Mesendoderm (in vitro differentiated cells): ENCODE measurements at regions not wholly inside any gene's neighbourhood (a gene's known extent, or its start where the extent isn't known, plus 50 kb on each side); places are given as distances from the start of the nearest gene placed in this dataset.

Experiments used
- DNase-seq: peaks from one replicate; pipeline ENCODE4 v3.0.0; 2013
- H2AK5ac ChIP-seq: 2 replicates; pipeline ENCODE4 v1.6.1; 2013; ENCODE audit warnings: low read length, inconsistent platforms
- H2BK120ac ChIP-seq: 2 replicates; pipeline ENCODE4 v1.6.1; 2013; ENCODE audit warnings: low read depth, mild to moderate bottlenecking, low read length, moderate library complexity, mixed read lengths
- H2BK15ac ChIP-seq: replicated peaks from 2 replicates; pipeline ENCODE4 v1.6.1; 2013; ENCODE audit warnings: low read depth, mild to moderate bottlenecking, moderate library complexity
- H2BK5ac ChIP-seq: 2 replicates; pipeline ENCODE4 v1.6.1; 2013; ENCODE audit warnings: low read length, inconsistent platforms
- H3K18ac ChIP-seq: 2 replicates; pipeline ENCODE4 v1.6.1; 2013; ENCODE audit warnings: mild to moderate bottlenecking, low read length, mixed read lengths
- H3K23ac ChIP-seq: one replicate; pipeline ENCODE4 v1.6.1; 2013; ENCODE audit warnings: low read length
- H3K27ac ChIP-seq: 2 replicates; pipeline ENCODE4 v1.5.1; 2013; ENCODE audit warnings: low read depth, mild to moderate bottlenecking, inconsistent platforms, low read length, moderate library complexity
- H3K27me3 ChIP-seq: 2 replicates; pipeline ENCODE4 v1.6.1; 2013; ENCODE audit warnings: low read length, control low read depth, mild to moderate bottlenecking, inconsistent platforms; ENCODE audit not compliant: insufficient read depth, poor library complexity
- H3K36me3 ChIP-seq: 2 replicates; pipeline ENCODE4 v1.6.1; 2013; ENCODE audit warnings: low read length, inconsistent platforms; ENCODE audit not compliant: control insufficient read depth, insufficient read depth
- H3K4ac ChIP-seq: one replicate; pipeline ENCODE4 v1.6.1; 2013; ENCODE audit warnings: low read depth, mild to moderate bottlenecking, low read length, moderate library complexity
- H3K4me1 ChIP-seq: 2 replicates; pipeline ENCODE4 v1.6.1; 2013; ENCODE audit warnings: low read depth, low read length, inconsistent platforms; ENCODE audit not compliant: control insufficient read depth
- H3K4me2 ChIP-seq: 2 replicates; pipeline ENCODE4 v1.6.1; 2013; ENCODE audit warnings: low read length
- H3K4me3 ChIP-seq: 2 replicates; pipeline ENCODE4 v1.5.1; 2013; ENCODE audit warnings: mild to moderate bottlenecking, low read length
- H3K56ac ChIP-seq: one replicate; pipeline ENCODE4 v1.6.1; 2013; ENCODE audit warnings: low read length
- H3K79me1 ChIP-seq: 2 replicates; pipeline ENCODE4 v1.6.1; 2013; ENCODE audit warnings: low read length, inconsistent platforms
- H3K79me2 ChIP-seq: 2 replicates; pipeline ENCODE4 v1.6.1; 2013; ENCODE audit warnings: mild to moderate bottlenecking, low read length; ENCODE audit not compliant: control insufficient read depth, insufficient read depth
- H3K9ac ChIP-seq: 2 replicates; pipeline ENCODE4 v1.6.1; 2013; ENCODE audit warnings: low read length, inconsistent platforms
- H4K5ac ChIP-seq: one replicate; pipeline ENCODE4 v1.6.1; 2013; ENCODE audit warnings: low read length
- H4K8ac ChIP-seq: one replicate; pipeline ENCODE4 v1.6.1; 2013; ENCODE audit warnings: low read depth, mild to moderate bottlenecking, control low read depth, low read length, moderate library complexity
- WGBS: extraction: QIAGEN DNeasy Blood & Tissue Kit; methylation state at CpG from one replicate; pipeline ENCODE4 v1.1.7; 2013; ENCODE audit warnings: low lambda C conversion rate, missing lambda C conversion rate; ENCODE audit not compliant: insufficient coverage; ENCODE audit errors: extremely low coverage; 5-methylcytosine and 5-hydroxymethylcytosine counted together

DNA sequence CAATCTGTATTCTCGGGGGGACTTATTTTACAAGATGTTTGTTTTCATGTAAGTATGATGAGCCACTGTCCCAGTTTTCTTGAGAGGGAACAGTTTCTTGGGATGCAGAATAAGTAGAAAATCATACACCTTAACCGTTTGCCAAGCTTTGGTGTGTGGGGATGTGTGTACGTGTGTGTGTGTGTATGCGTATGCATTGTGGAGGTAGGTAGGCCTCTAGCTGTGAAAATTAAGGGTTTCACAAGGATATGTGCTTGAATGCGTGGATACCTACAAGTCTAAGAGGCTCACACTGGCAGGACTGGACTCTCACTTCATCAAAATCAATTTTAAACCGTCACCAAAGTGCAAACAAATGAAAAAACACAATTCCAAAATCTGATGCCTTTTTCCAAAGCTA, 204.2 kb upstream of the RBMS1 start:
- no peak overlapping the region for H3K23ac ChIP-seq

DNA sequence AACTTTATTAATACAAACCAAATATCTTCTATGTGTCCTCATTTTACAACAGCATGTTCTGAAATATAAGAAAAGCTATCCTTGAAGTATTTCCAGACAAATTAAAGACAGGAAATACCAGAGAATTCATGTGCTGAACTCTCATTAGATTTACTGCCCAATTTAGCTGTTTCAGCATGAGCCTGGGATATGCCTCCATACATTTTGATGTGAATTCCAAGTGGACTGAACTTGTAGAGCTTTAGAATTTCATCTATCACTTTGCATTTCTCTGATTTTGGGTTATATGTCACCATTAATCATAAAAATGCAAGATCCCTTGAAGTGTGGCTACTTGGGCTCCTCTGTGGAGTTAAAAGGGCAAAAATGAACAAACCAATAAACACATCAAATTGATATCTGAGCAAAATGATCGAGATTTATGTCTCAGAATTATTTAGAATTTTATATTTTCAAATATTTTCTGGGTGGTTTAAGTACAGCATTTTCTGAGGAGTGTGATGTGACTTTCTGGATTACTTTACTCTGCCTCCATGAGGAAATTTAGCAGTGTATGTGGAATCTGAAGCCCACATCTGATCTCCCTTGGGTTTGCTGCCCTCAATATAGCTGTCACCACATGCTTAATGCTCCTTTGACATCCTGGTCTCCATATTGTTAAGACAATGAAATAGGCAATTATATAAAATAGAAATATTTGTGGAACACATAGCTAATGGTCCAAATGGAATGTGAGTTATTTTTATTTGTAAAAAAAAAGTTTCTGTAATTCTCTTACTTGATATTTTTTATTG, 206.6 kb upstream of the RBMS1 start:
- H2AK5ac ChIP-seq, result no peak overlapping the region
- H3K4ac ChIP-seq, result no peak overlapping the region
- WGBS, result no CpG with 5 or more reads among the region's 1 CpG

More for the DNA sequence above, 204.2 kb upstream of the RBMS1 start:
- no peak overlapping the region for H3K4me2 ChIP-seq
- H4K5ac ChIP-seq, result no peak overlapping the region
- no peak overlapping the region for H2BK15ac ChIP-seq
- no peaks in the 10 kb centered on the region for H3K79me2 ChIP-seq
- no peak overlapping the region for H3K9ac ChIP-seq
- H2BK5ac ChIP-seq, result no peak overlapping the region
- H3K27ac ChIP-seq, result no peak overlapping the region
- DNase-seq, result no peak
- no peak overlapping the region for H3K56ac ChIP-seq
- WGBS, result no CpG with 5 or more reads among the region's 6 CpGs
- no peak overlapping the region for H3K18ac ChIP-seq
- H2BK120ac ChIP-seq, result no peak overlapping the region
- H3K4me1 ChIP-seq, result no peaks in the 10 kb centered on the region
- H3K27me3 ChIP-seq, result no peaks in the 10 kb centered on the region
- H4K8ac ChIP-seq, result no peak overlapping the region
- no peaks in the 10 kb centered on the region for H3K79me1 ChIP-seq
- no peak overlapping the region for H3K4me3 ChIP-seq
- no peak overlapping the region for H3K4ac ChIP-seq
- no peaks in the 10 kb centered on the region for H3K36me3 ChIP-seq
- H2AK5ac ChIP-seq, result no peak overlapping the region

DNA sequence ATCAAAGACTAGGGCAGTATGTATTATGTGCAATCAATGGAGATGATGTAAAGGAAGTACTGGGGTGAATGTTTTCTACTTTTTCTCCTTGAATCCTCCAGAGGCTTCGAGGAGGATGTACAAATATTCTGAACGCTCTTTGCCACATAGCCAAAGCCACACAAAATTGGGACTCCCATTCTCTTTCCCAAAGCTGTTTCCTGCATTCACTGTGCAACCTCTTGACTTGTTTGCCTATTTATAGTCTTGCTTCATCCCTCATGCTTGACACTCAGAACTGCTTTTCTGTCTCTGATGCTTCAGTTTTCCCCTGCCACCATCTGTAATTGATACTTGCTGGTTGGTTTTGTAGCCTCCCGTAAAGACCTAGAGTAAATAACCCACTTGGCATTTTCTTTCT, 208.2 kb upstream of the RBMS1 start:
- no CpG with 5 or more reads among the region's 3 CpGs for WGBS
- no peak for DNase-seq

More for the DNA sequence above, 206.6 kb upstream of the RBMS1 start:
- Histone ChIP-seq H3K79me1 (no peaks in the 10 kb centered on the region), H3K23ac (no peak overlapping the region), H3K36me3 (no peaks in the 10 kb centered on the region), H3K4me1 (no peaks in the 10 kb centered on the region), H3K56ac (no peak overlapping the region), H3K27ac (no peak overlapping the region), H3K27me3 (no peaks in the 10 kb centered on the region), H3K18ac (no peak overlapping the region), H3K4me3 (no peak overlapping the region), H3K4me2 (no peak overlapping the region), H2BK120ac (no peak overlapping the region), H2BK5ac (no peak overlapping the region), H4K8ac (no peak overlapping the region), H2BK15ac (no peak overlapping the region), H4K5ac (no peak overlapping the region), H3K9ac (no peak overlapping the region), H3K79me2 (no peaks in the 10 kb centered on the region)
- DNase-seq, result no peak

DNA sequence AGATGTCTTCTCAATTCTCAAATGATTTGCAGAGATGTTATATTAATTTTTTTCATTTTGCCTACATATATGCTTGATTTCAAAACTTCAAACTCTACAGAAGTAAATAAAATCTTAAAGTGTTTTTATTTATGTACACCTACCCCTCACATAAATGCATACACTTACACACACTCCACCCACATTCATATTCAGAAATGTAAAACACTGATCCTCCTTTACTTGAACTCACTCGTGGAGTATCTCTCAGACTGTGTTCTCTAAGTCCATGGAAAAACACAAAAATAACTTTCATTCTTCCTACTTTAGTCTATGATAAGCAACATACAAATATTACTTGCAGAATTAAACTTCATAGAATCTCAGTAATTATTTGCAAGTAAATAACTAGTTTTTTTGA, 209.1 kb upstream of the RBMS1 start:
- H3K79me2 ChIP-seq, result no peaks in the 10 kb centered on the region
- no peak for DNase-seq
- H3K56ac ChIP-seq, result no peak overlapping the region
- no peak overlapping the region for H3K27ac ChIP-seq
- no peak overlapping the region for H3K4ac ChIP-seq
- H3K18ac ChIP-seq, result no peak overlapping the region
- H3K79me1 ChIP-seq, result no peaks in the 10 kb centered on the region
- H3K27me3 ChIP-seq, result no peaks in the 10 kb centered on the region
- H3K4me1 ChIP-seq, result no peaks in the 10 kb centered on the region
- no peak overlapping the region for H2BK5ac ChIP-seq
- H3K23ac ChIP-seq, result no peak overlapping the region
- H3K4me2 ChIP-seq, result no peak overlapping the region
- H2BK120ac ChIP-seq, result no peak overlapping the region
- H3K36me3 ChIP-seq, result no peaks in the 10 kb centered on the region
- WGBS, result no CpG with 5 or more reads among the region's 1 CpG
- no peak overlapping the region for H2AK5ac ChIP-seq
- no peak overlapping the region for H3K4me3 ChIP-seq
- H4K8ac ChIP-seq, result no peak overlapping the region
- no peak overlapping the region for H3K9ac ChIP-seq
- H2BK15ac ChIP-seq, result no peak overlapping the region
- no peak overlapping the region for H4K5ac ChIP-seq

More for the DNA sequence above, 208.2 kb upstream of the RBMS1 start:
- Histone ChIP-seq H4K8ac (no peak overlapping the region), H4K5ac (no peak overlapping the region), H2BK120ac (no peak overlapping the region), H3K4me1 (no peaks in the 10 kb centered on the region), H3K4me3 (no peak overlapping the region), H3K36me3 (no peaks in the 10 kb centered on the region), H3K27ac (no peak overlapping the region), H3K18ac (no peak overlapping the region), H3K79me1 (no peaks in the 10 kb centered on the region), H2BK15ac (no peak overlapping the region), H3K4ac (no peak overlapping the region), H3K79me2 (no peaks in the 10 kb centered on the region), H3K56ac (no peak overlapping the region), H3K4me2 (no peak overlapping the region), H2BK5ac (no peak overlapping the region), H3K9ac (no peak overlapping the region), H3K27me3 (no peaks in the 10 kb centered on the region), H3K23ac (no peak overlapping the region), H2AK5ac (no peak overlapping the region)

DNA sequence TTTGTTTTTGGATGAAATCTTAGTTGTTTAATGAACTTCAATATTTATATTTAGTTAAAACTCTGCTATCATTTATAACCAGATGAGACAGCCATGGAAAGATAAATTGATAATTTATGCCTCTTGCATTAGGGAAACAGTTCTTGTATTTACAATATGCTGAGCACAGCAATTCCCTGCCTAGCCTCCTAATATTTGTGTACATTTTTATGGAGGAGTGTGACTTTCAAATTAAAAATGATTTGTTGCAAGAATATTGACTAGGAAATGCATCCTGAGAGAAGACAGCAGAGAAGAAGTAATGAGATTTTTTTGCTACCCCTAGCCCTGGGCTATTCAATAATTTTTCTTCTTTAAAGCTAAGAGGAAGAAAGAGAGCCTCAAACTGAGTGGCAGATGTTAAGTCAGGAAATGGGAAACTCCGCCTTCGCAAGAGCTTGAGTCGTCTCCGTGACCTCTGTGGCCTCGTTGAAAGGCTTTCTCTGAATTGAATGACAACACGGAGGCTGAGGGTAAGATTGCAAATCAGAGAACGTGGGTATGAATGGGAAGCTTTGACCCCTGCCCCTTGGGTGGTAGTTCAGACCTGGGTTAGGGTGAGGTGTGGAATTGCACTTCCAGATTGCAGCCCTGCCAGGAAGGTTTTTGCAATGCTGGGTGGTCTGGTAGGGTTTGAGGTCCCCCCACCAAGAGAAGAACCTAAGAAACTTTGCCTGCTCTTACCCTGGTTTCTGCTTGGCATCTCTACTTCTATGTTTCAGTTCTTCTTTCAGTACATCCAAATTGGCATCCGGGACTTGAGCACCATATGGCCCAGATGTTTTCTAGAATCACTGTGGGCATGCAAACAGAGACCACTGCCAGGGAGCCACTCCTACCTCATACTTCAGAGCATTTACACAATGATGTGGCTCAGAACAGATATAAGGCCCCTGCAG, 210.3 kb upstream of the RBMS1 start:
- Histone ChIP-seq H3K79me1 (no peaks in the 10 kb centered on the region), H3K27ac (no peak overlapping the region), H3K9ac (no peak overlapping the region), H3K56ac (no peak overlapping the region), H4K5ac (no peak overlapping the region), H3K4me3 (no peak overlapping the region), H3K27me3 (no peaks in the 10 kb centered on the region), H3K4me1 (no peaks in the 10 kb centered on the region), H3K79me2 (no peaks in the 10 kb centered on the region), H4K8ac (no peak overlapping the region), H2BK15ac (no peak overlapping the region), H3K18ac (no peak overlapping the region), H3K36me3 (no peaks in the 10 kb centered on the region), H2BK120ac (no peak overlapping the region), H2BK5ac (no peak overlapping the region), H3K4ac (no peak overlapping the region), H3K23ac (no peak overlapping the region), H3K4me2 (no peak overlapping the region), H2AK5ac (no peak overlapping the region)
- DNase-seq, result peak; percentile 45
- WGBS, result no CpG with 5 or more reads among the region's 8 CpGs
